H9 (cell line): ENCODE measurements at regions not wholly inside any gene's neighbourhood (a gene's known extent, or its start where the extent isn't known, plus 50 kb on each side); places are given as distances from the start of the nearest gene placed in this dataset.

Experiments
- DNase-seq: peaks from one replicate; pipeline ENCODE4 v3.0.0-alpha.2; 2017
- H2AFZ ChIP-seq: one replicate; pipeline ENCODE4 v1.6.1; 2013; ENCODE audit warnings: mild to moderate bottlenecking, low read length, control low read depth, moderate library complexity
- H2AK5ac ChIP-seq: 2 replicates; pipeline ENCODE4 v1.6.1; 2013; ENCODE audit warnings: low read length, control low read depth, mixed read lengths; ENCODE audit not compliant: insufficient read length
- H2BK120ac ChIP-seq: one replicate; pipeline ENCODE4 v1.6.1; 2013; ENCODE audit warnings: low read depth, mild to moderate bottlenecking, low read length, control low read depth, inconsistent platforms; ENCODE audit not compliant: poor library complexity, severe bottlenecking
- H2BK12ac ChIP-seq: 2 replicates; pipeline ENCODE4 v1.6.1; 2013; ENCODE audit warnings: low read length, control low read depth, mixed read lengths, low read depth; ENCODE audit not compliant: insufficient read length
- H2BK15ac ChIP-seq: 2 replicates; pipeline ENCODE4 v1.6.1; 2013; ENCODE audit warnings: low read depth, low read length, control low read depth
- H2BK20ac ChIP-seq: one replicate; pipeline ENCODE4 v1.6.1; 2013; ENCODE audit warnings: low read depth, mild to moderate bottlenecking, low read length, control low read depth, inconsistent platforms; ENCODE audit not compliant: poor library complexity, severe bottlenecking
- H2BK5ac ChIP-seq: 2 replicates; pipeline ENCODE4 v1.6.1; 2013; ENCODE audit warnings: low read length, control low read depth, mixed read lengths; ENCODE audit not compliant: insufficient read length
- H3K14ac ChIP-seq: 2 replicates; pipeline ENCODE4 v1.6.1; 2013; ENCODE audit warnings: low read length, control low read depth; ENCODE audit not compliant: insufficient read depth
- H3K18ac ChIP-seq: 2 replicates; pipeline ENCODE4 v1.6.1; 2013; ENCODE audit warnings: low read depth, mild to moderate bottlenecking, mixed read lengths, low read length, control low read depth; ENCODE audit not compliant: insufficient read length
- H3K23ac ChIP-seq: 2 replicates; pipeline ENCODE4 v1.6.1; 2013; ENCODE audit warnings: low read length, control low read depth, mixed read lengths, low read depth; ENCODE audit not compliant: insufficient read length
- H3K23me2 ChIP-seq: 2 replicates; pipeline ENCODE4 v1.6.1; 2013; ENCODE audit warnings: low read depth, mild to moderate bottlenecking, mixed read lengths, low read length, control low read depth; ENCODE audit not compliant: insufficient read length, poor library complexity, severe bottlenecking
- H3K27ac ChIP-seq: 2 replicates; pipeline ENCODE4 v1.5.1; 2013; ENCODE audit warnings: low read length, control low read depth, mixed read lengths, low read depth; ENCODE audit not compliant: insufficient read length
- H3K27me3 ChIP-seq: 2 replicates; pipeline ENCODE4 v1.6.1; 2013; ENCODE audit warnings: low read length, control low read depth, inconsistent platforms; ENCODE audit not compliant: insufficient read depth
- H3K4ac ChIP-seq: 2 replicates; pipeline ENCODE4 v1.6.1; 2013; ENCODE audit warnings: low read depth, mild to moderate bottlenecking, control low read depth, inconsistent platforms, low read length, moderate library complexity
- H3K4me1 ChIP-seq: 2 replicates; pipeline ENCODE4 v1.6.1; 2013; ENCODE audit warnings: low read length, control low read depth, inconsistent platforms; ENCODE audit not compliant: insufficient read depth
- H3K4me2 ChIP-seq: 2 replicates; pipeline ENCODE4 v1.6.1; 2013; ENCODE audit warnings: low read length, control low read depth, mixed read lengths; ENCODE audit not compliant: insufficient read length, insufficient read depth
- H3K56ac ChIP-seq: 2 replicates; pipeline ENCODE4 v1.6.1; 2013; ENCODE audit warnings: low read depth, mild to moderate bottlenecking, mixed read lengths, low read length, control low read depth; ENCODE audit not compliant: insufficient read length
- H3K79me1 ChIP-seq: 2 replicates; pipeline ENCODE4 v1.6.1; 2013; ENCODE audit warnings: low read depth, mild to moderate bottlenecking, moderate library complexity, low read length, control low read depth, inconsistent platforms; ENCODE audit not compliant: insufficient read depth, poor library complexity, severe bottlenecking
- H3K79me2 ChIP-seq: 2 replicates; pipeline ENCODE4 v1.6.1; 2013; ENCODE audit warnings: low read length, control low read depth, inconsistent platforms; ENCODE audit not compliant: insufficient read depth
- H3K9ac ChIP-seq: 2 replicates; pipeline ENCODE4 v1.6.1; 2013; ENCODE audit warnings: low read length, control low read depth, mixed read lengths; ENCODE audit not compliant: insufficient read length; ENCODE audit errors: extremely low read depth
- H3K9me3 ChIP-seq: one replicate; pipeline ENCODE4 v1.6.1; 2013; ENCODE audit warnings: low read depth, low read length, inconsistent platforms; ENCODE audit not compliant: control insufficient read depth
- H3T11ph ChIP-seq: one replicate; pipeline ENCODE4 v1.6.1; 2013; ENCODE audit warnings: mild to moderate bottlenecking, low read length, control low read depth, inconsistent platforms
- H4K20me1 ChIP-seq: one replicate; pipeline ENCODE4 v1.6.1; 2013; ENCODE audit not compliant: control insufficient read depth, insufficient read length, insufficient read depth
- H4K5ac ChIP-seq: 2 replicates; pipeline ENCODE4 v1.6.1; 2013; ENCODE audit warnings: low read depth, mild to moderate bottlenecking, mixed read lengths, low read length, control low read depth; ENCODE audit not compliant: insufficient read length
- H4K8ac ChIP-seq: replicated peaks from 2 replicates; pipeline ENCODE4 v1.6.1; 2013; ENCODE audit warnings: low read length, control low read depth, mixed read lengths, low read depth; ENCODE audit not compliant: insufficient read length
- H4K91ac ChIP-seq: 2 replicates; pipeline ENCODE4 v1.6.1; 2013; ENCODE audit warnings: low read depth, mild to moderate bottlenecking, moderate library complexity, mixed read lengths, low read length, control low read depth; ENCODE audit not compliant: insufficient read length
- H3K27ac Mint-ChIP-seq, 3 experiments: 2 replicates in 2 of 3; 3 replicates in 1 of 3; pipeline ENCODE4 v1.8.0; 2020 to 2021; ENCODE audit warnings: mixed read lengths in 3 of 3, mild to moderate bottlenecking in 1 of 3, moderate library complexity in 1 of 3
- H3K27me3 Mint-ChIP-seq: 2 replicates; pipeline ENCODE4 v1.8.0; 2021; ENCODE audit warnings: low read depth, mild to moderate bottlenecking, moderate library complexity, mixed read lengths
- H3K36me3 Mint-ChIP-seq, 3 experiments: 2 replicates in 2 of 3; 3 replicates in 1 of 3; pipeline ENCODE4 v1.8.0; 2020 to 2021; ENCODE audit warnings: low read depth in 3 of 3, mixed read lengths in 3 of 3; ENCODE audit not compliant: insufficient read depth in 1 of 3
- H3K4me1 Mint-ChIP-seq, 2 experiments: 2 replicates each; pipeline ENCODE4 v1.8.0; 2020; ENCODE audit warnings: mixed read lengths in 2 of 2
- H3K4me3 Mint-ChIP-seq, 2 experiments: 2 replicates in 1 of 2; 3 replicates in 1 of 2; pipeline ENCODE4 v1.8.0; 2020 to 2021; ENCODE audit warnings: mild to moderate bottlenecking in 2 of 2, mixed read lengths in 2 of 2, moderate library complexity in 1 of 2
- H3K9me3 Mint-ChIP-seq, 2 experiments: 2 replicates in 1 of 2; 3 replicates in 1 of 2; pipeline ENCODE4 v1.8.0; 2020; ENCODE audit warnings: mild to moderate bottlenecking in 2 of 2, mixed read lengths in 2 of 2, moderate library complexity in 1 of 2
- WGBS: extraction: QIAGEN DNeasy Blood & Tissue Kit; methylation state at CpG from one replicate; pipeline ENCODE4 v1.1.7; 2013; ENCODE audit warnings: missing lambda C conversion rate, low lambda C conversion rate, mixed read lengths; ENCODE audit not compliant: insufficient read length; ENCODE audit errors: extremely low coverage; 5-methylcytosine and 5-hydroxymethylcytosine counted together
- TF ChIP-seq, protein P1 (sequence below): fragments of 200-600 bp; sonication (generic); conservative IDR thresholded peaks from 3 replicates; pipeline ENCODE4 v1.8.0; 2021; ENCODE audit warnings: antibody characterized with exemption, mild to moderate bottlenecking

DNA sequence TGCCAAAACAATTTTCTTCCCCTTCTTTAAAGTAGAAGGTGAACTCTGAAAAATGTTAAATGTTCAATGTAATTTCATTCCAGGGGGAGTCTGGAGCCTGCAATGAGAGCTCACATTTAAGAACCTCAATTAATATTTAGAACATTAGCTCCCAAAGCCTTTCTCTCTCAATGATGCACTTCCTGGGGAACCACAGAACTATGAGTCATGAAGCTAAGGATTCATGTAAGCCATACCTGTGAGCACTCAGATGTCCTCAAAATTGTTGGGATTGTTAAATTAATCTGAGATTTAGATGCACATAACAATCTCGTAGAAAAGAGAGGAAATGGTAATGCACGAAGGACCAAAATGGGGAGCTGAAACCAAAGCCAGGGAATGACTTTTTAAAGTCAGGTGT lies 244.2 kb upstream of the LRIG1 start:
- TF ChIP-seq, protein P1, sequence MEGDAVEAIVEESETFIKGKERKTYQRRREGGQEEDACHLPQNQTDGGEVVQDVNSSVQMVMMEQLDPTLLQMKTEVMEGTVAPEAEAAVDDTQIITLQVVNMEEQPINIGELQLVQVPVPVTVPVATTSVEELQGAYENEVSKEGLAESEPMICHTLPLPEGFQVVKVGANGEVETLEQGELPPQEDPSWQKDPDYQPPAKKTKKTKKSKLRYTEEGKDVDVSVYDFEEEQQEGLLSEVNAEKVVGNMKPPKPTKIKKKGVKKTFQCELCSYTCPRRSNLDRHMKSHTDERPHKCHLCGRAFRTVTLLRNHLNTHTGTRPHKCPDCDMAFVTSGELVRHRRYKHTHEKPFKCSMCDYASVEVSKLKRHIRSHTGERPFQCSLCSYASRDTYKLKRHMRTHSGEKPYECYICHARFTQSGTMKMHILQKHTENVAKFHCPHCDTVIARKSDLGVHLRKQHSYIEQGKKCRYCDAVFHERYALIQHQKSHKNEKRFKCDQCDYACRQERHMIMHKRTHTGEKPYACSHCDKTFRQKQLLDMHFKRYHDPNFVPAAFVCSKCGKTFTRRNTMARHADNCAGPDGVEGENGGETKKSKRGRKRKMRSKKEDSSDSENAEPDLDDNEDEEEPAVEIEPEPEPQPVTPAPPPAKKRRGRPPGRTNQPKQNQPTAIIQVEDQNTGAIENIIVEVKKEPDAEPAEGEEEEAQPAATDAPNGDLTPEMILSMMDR, result no peak
- Histone ChIP-seq H3K56ac (no peak overlapping the region), H3K18ac (no peak overlapping the region), H2AK5ac (no peak overlapping the region), H3K14ac (no peak overlapping the region), H3T11ph (no peak overlapping the region), H4K8ac (no peak overlapping the region), H2BK120ac (no peak overlapping the region), H3K4ac (no peak overlapping the region), H3K9me3 (no peaks in the 10 kb centered on the region), H4K91ac (no peak overlapping the region), H3K79me2 (no peaks in the 10 kb centered on the region), H3K4me1 (no peaks in the 10 kb centered on the region), H2BK12ac (no peak overlapping the region), H3K23me2 (no peaks in the 10 kb centered on the region), H3K4me2 (no peak overlapping the region), H2BK5ac (no peak overlapping the region), H4K20me1 (no peaks in the 10 kb centered on the region), H3K23ac (no peak overlapping the region), H2AFZ (no peak overlapping the region), H3K9ac (no peak overlapping the region), H3K27me3 (no peaks in the 10 kb centered on the region), H3K27ac (no peak overlapping the region), H3K79me1 (no peaks in the 10 kb centered on the region), H4K5ac (no peak overlapping the region), H2BK15ac (no peak overlapping the region), H2BK20ac (no peak overlapping the region)
- no peak overlapping the region for H3K27ac Mint-ChIP-seq
- no CpG with 5 or more reads among the region's 2 CpGs for WGBS
- H3K4me3 Mint-ChIP-seq, result no peak overlapping the region
- DNase-seq, result no peak
- no peaks in the 10 kb centered on the region for H3K36me3 Mint-ChIP-seq
- no peaks in the 10 kb centered on the region for H3K9me3 Mint-ChIP-seq
- H3K4me1 Mint-ChIP-seq, result peaks cover 0 to 2% of the 10 kb centered on the region in 2 experiments; a peak in 1 of 4 replicates
- H3K27me3 Mint-ChIP-seq, result no peaks in the 10 kb centered on the region; the same call in 1 of the 2 replicates
